ENCODE measurements at regions not wholly inside any gene's neighbourhood (a gene's known extent, or its start where the extent isn't known, plus 50 kb on each side); places are given as distances from the start of the nearest gene placed in this dataset.
"Not testable (repeated sequence)": the region's sequence is repeated elsewhere in the genome, so short reads cannot be mapped to it uniquely, and the experiment has no call there.

GRCh38 chr3:75431120-75431519 is 233.0 kb upstream of the FRG2C start:
- TF ChIP-seq, protein P1, sequence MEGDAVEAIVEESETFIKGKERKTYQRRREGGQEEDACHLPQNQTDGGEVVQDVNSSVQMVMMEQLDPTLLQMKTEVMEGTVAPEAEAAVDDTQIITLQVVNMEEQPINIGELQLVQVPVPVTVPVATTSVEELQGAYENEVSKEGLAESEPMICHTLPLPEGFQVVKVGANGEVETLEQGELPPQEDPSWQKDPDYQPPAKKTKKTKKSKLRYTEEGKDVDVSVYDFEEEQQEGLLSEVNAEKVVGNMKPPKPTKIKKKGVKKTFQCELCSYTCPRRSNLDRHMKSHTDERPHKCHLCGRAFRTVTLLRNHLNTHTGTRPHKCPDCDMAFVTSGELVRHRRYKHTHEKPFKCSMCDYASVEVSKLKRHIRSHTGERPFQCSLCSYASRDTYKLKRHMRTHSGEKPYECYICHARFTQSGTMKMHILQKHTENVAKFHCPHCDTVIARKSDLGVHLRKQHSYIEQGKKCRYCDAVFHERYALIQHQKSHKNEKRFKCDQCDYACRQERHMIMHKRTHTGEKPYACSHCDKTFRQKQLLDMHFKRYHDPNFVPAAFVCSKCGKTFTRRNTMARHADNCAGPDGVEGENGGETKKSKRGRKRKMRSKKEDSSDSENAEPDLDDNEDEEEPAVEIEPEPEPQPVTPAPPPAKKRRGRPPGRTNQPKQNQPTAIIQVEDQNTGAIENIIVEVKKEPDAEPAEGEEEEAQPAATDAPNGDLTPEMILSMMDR (IDR thresholded peaks at IDR 0.05), result not testable (repeated sequence)
- not testable (repeated sequence) for TF ChIP-seq POLR2A (IDR thresholded peaks at IDR 0.05); POLR2AphosphoS5 (IDR thresholded peaks at IDR 0.05); EP300 (IDR thresholded peaks at IDR 0.05; ENCODE audit: low read depth)
